IMR-90 (cell line): ENCODE measurements at regions not wholly inside any gene's neighbourhood (a gene's known extent, or its start where the extent isn't known, plus 50 kb on each side); places are given as distances from the start of the nearest gene placed in this dataset.

Experiments used
- ATAC-seq: fragments of 200-7000 bp; cut with Tn5 transposase; 2 replicates; pipeline ENCODE4 v1.9.1; 2020; ENCODE audit warnings: low read depth, mild to moderate bottlenecking, moderate library complexity
- BruUV-seq: library from RNA; stranded (reverse); fragments of 400-500 nt; replicated peaks from 2 replicates; lab custom pipeline; 2021; lab: Mats Ljungman, UMichigan
- CTCF ChIA-PET: fragments of 300-600 bp; formaldehyde crosslinking; extraction: SDS; loops from one replicate; lab custom pipeline; 2021; ENCODE audit warnings: antibody characterized with exemption; lab: Yijun Ruan, JAX
- POLR2A ChIA-PET: fragments of 300-600 bp; sonication (Branson Sonifier 250); formaldehyde crosslinking; loops from one replicate; lab custom pipeline; 2022; ENCODE audit warnings: antibody characterized with exemption; ENCODE audit not compliant: unreplicated experiment; lab: Charles Lee
- DNase-seq: peaks from one replicate; pipeline ENCODE4 v3.0.0; 2013
- H2AFZ ChIP-seq: replicated peaks from 2 replicates; pipeline ENCODE3; 2013; ENCODE audit warnings: low read length, mild to moderate bottlenecking; ENCODE audit not compliant: poor library complexity
- H2AK5ac ChIP-seq: 2 replicates; pipeline ENCODE4 v1.6.1; 2013; ENCODE audit warnings: low read depth, low read length, inconsistent platforms
- H2AK9ac ChIP-seq: replicated peaks from 2 replicates; pipeline ENCODE3; 2013; ENCODE audit warnings: mild to moderate bottlenecking, low read depth, low read length, moderate library complexity; ENCODE audit not compliant: poor library complexity
- H2BK120ac ChIP-seq: 2 replicates; pipeline ENCODE4 v1.6.1; 2013; ENCODE audit warnings: low read depth, low read length, inconsistent platforms
- H2BK15ac ChIP-seq: 3 replicates; pipeline ENCODE4 v1.6.1; 2013; ENCODE audit warnings: low read depth, low read length, inconsistent platforms
- H2BK20ac ChIP-seq: 2 replicates; pipeline ENCODE4 v1.6.1; 2013; ENCODE audit warnings: low read depth, mild to moderate bottlenecking, inconsistent platforms, low read length, moderate library complexity
- H2BK5ac ChIP-seq: 2 replicates; pipeline ENCODE4 v1.6.1; 2013; ENCODE audit warnings: mild to moderate bottlenecking, low read depth, low read length, inconsistent platforms; ENCODE audit not compliant: poor library complexity, severe bottlenecking
- H3K14ac ChIP-seq: replicated peaks from 2 replicates; pipeline ENCODE4 v1.6.1; 2013; ENCODE audit warnings: low read depth, low read length, inconsistent platforms
- H3K18ac ChIP-seq: 2 replicates; pipeline ENCODE4 v1.6.1; 2013; ENCODE audit warnings: low read depth, low read length, control low read depth
- H3K23ac ChIP-seq: 2 replicates; pipeline ENCODE4 v1.6.1; 2013; ENCODE audit warnings: low read depth, low read length, inconsistent platforms
- H3K27ac ChIP-seq: 2 replicates; pipeline ENCODE4 v1.5.1; 2013; ENCODE audit warnings: mild to moderate bottlenecking, control low read depth, low read length; ENCODE audit not compliant: insufficient read depth
- H3K27me3 ChIP-seq: 2 replicates; pipeline ENCODE4 v1.6.1; 2013; ENCODE audit warnings: low read length; ENCODE audit not compliant: control insufficient read depth, insufficient read depth
- H3K36me3 ChIP-seq: 2 replicates; pipeline ENCODE4 v1.6.1; 2013; ENCODE audit warnings: low read length, mixed read lengths; ENCODE audit not compliant: control insufficient read depth, insufficient read depth
- H3K4ac ChIP-seq: 2 replicates; pipeline ENCODE4 v1.6.1; 2013; ENCODE audit warnings: low read depth, low read length, inconsistent platforms
- H3K4me1 ChIP-seq: 2 replicates; pipeline ENCODE4 v1.6.1; 2013; ENCODE audit warnings: low read length, mixed read lengths; ENCODE audit not compliant: control insufficient read depth, insufficient read depth
- H3K4me2 ChIP-seq: 2 replicates; pipeline ENCODE4 v1.6.1; 2013; ENCODE audit warnings: low read depth, mild to moderate bottlenecking, control low read depth, low read length, moderate library complexity
- H3K4me3 ChIP-seq: 2 replicates; pipeline ENCODE4 v1.5.1; 2013; ENCODE audit warnings: low read depth, mild to moderate bottlenecking, control low read depth, low read length, moderate library complexity; ENCODE audit not compliant: insufficient read depth
- H3K56ac ChIP-seq: 2 replicates; pipeline ENCODE4 v1.6.1; 2013; ENCODE audit warnings: low read length, inconsistent platforms; ENCODE audit not compliant: insufficient read depth; ENCODE audit errors: extremely low read depth
- H3K79me1 ChIP-seq, 2 experiments: 2 replicates each; pipeline ENCODE4 v1.6.1; 2013; ENCODE audit warnings: low read length in 2 of 2, inconsistent platforms in 1 of 2, low read depth in 1 of 2
- H3K9ac ChIP-seq: 2 replicates; pipeline ENCODE4 v1.6.1; 2013; ENCODE audit warnings: low read depth, low read length, control low read depth
- H3K9me1 ChIP-seq: 2 replicates; pipeline ENCODE4 v1.6.1; 2013; ENCODE audit warnings: low read length, inconsistent platforms; ENCODE audit not compliant: insufficient read depth
- H3K9me3 ChIP-seq: 2 replicates; pipeline ENCODE4 v1.6.1; 2013; ENCODE audit warnings: low read length; ENCODE audit not compliant: control insufficient read depth, insufficient read depth
- H4K20me1 ChIP-seq: 2 replicates; pipeline ENCODE4 v1.6.1; 2013; ENCODE audit warnings: low read length, inconsistent platforms; ENCODE audit not compliant: insufficient read depth
- H4K5ac ChIP-seq: 2 replicates; pipeline ENCODE4 v1.6.1; 2013; ENCODE audit warnings: mild to moderate bottlenecking, low read depth, low read length, control low read depth
- H4K8ac ChIP-seq, 2 experiments: 2 replicates each; pipeline ENCODE4 v1.6.1; 2013; ENCODE audit warnings: low read depth in 2 of 2, low read length in 2 of 2, control low read depth in 1 of 2, inconsistent platforms in 1 of 2
- H4K91ac ChIP-seq: 2 replicates; pipeline ENCODE4 v1.6.1; 2013; ENCODE audit warnings: low read depth, low read length, inconsistent platforms; ENCODE audit not compliant: insufficient read depth
- BHLHE40 ChIP-seq: fragments of 150-350 bp; IDR thresholded peaks from 2 replicates; pipeline ENCODE4 v1.6.1; 2016; ENCODE audit warnings: mild to moderate bottlenecking, low read depth, low read length
- CEBPB ChIP-seq: IDR thresholded peaks from 2 replicates; pipeline ENCODE4 v1.6.1; 2012; ENCODE audit warnings: low read depth, low read length, improper control_type of control experiment
- CHD1 ChIP-seq: IDR thresholded peaks from 2 replicates; pipeline ENCODE4 v1.6.1; 2012; ENCODE audit warnings: low read depth, low read length, improper control_type of control experiment
- ELK1 ChIP-seq: fragments of 150-350 bp; IDR thresholded peaks from 2 replicates; pipeline ENCODE4 v1.6.1; 2016; ENCODE audit warnings: low read depth, mild to moderate bottlenecking, low read length, moderate library complexity, borderline replicate concordance
- MAFK ChIP-seq: IDR thresholded peaks from 2 replicates; pipeline ENCODE4 v1.6.1; 2012; ENCODE audit warnings: low read depth, low read length, improper control_type of control experiment
- MAZ ChIP-seq: IDR thresholded peaks from 2 replicates; pipeline ENCODE4 v1.6.1; 2012; ENCODE audit warnings: low read depth, mild to moderate bottlenecking, low read length, improper control_type of control experiment, moderate library complexity, borderline replicate concordance
- MXI1 ChIP-seq: IDR thresholded peaks from 2 replicates; pipeline ENCODE4 v1.6.1; 2012; ENCODE audit warnings: low read depth, mild to moderate bottlenecking, low read length, moderate library complexity, borderline replicate concordance
- NFE2L2 ChIP-seq: fragments of 150-350 bp; IDR thresholded peaks from 2 replicates; pipeline ENCODE4 v1.6.1; 2016; ENCODE audit warnings: low read depth, mild to moderate bottlenecking, low read length
- POLR2A ChIP-seq: IDR thresholded peaks from 2 replicates; pipeline ENCODE4 v1.6.1; 2012; ENCODE audit warnings: mild to moderate bottlenecking, low read depth, low read length
- RAD21 ChIP-seq: IDR thresholded peaks from 2 replicates; pipeline ENCODE4 v1.6.1; 2012; ENCODE audit warnings: low read length, improper control_type of control experiment
- RFX5 ChIP-seq: IDR thresholded peaks from 2 replicates; pipeline ENCODE4 v1.8.0; 2012; ENCODE audit warnings: low read depth, mild to moderate bottlenecking, low read length, moderate library complexity
- USF2 ChIP-seq: fragments of 150-350 bp; IDR thresholded peaks from 2 replicates; pipeline ENCODE4 v1.6.1; 2017; ENCODE audit warnings: mild to moderate bottlenecking, antibody characterized with exemption, low read length, low read depth
- WGBS, 2 experiments: methylation state at CpG; one replicate each; pipeline versions ENCODE4 v1.1.5 to v1.1.7; 2013; ENCODE audit warnings: missing lambda C conversion rate in 2 of 2; ENCODE audit not compliant: insufficient read length in 1 of 2; ENCODE audit errors: extremely low coverage in 2 of 2; 5-methylcytosine and 5-hydroxymethylcytosine counted together
- dilution Hi-C: fragments of 300-500 bp; cut with HindIII; formaldehyde crosslinking; loops from one replicate; pipeline ENCODE4 v1.14.3; 2018; ENCODE audit warnings: low sequenced_read_pairs; ENCODE audit not compliant: unreplicated experiment
- in situ Hi-C: fragments of 300-500 bp; cut with MboI; formaldehyde crosslinking; loops from 3 replicates; pipeline ENCODE4 v1.14.3; 2019; ENCODE audit warnings: low sequenced_read_pairs, inconsistent platforms, mixed read lengths
- intact Hi-C: fragments of 100-400 bp; cut with micrococcal nuclease; formaldehyde crosslinking; loops from 2 replicates; pipeline ENCODE4 v1.10.0; 2022
- TF ChIP-seq, protein P1 (sequence below): conservative IDR thresholded peaks from 2 replicates; pipeline ENCODE4 v1.5.1; 2012; ENCODE audit warnings: mild to moderate bottlenecking, low read depth, low read length, improper control_type of control experiment

DNA sequence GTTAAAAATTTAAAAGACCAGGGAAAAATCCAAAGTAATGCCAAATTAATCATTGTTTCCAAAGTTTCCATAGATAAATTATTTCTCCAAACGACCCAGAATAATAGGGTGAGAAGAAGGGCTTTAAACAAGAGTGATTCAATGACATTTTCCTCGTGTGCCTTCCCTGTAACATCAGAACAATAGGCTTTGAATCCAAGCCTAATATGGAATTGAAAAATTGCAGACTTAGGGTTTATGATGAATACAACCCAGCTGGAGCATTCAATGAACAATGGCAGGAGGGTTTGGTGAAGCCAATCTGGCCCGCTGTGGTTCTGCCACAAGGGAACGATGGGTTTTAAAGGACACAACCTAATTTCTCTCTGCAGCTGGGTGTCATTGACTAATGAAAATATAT is 94.2 kb downstream of the CBLL2 start:
- no peaks in the 10 kb centered on the region for H3K79me1 ChIP-seq
- no peak overlapping the region for H2BK120ac ChIP-seq
- no peak overlapping the region for H2BK5ac ChIP-seq
- no peaks in the 10 kb centered on the region for H3K9me3 ChIP-seq
- in situ Hi-C loops: no loop called here
- ChIA-PET POLR2A (no interaction called here), CTCF (no interaction called here)
- no peak overlapping the region for H3K18ac ChIP-seq
- no peaks in the 10 kb centered on the region for H3K27me3 ChIP-seq
- no peak overlapping the region for H4K91ac ChIP-seq
- no peaks in the 10 kb centered on the region for H3K9me1 ChIP-seq
- H2BK20ac ChIP-seq: 0 out of 2 replicates have a peak overlapping the region, but pooled peaks have one; percentile 16
- WGBS, 2 experiments: no CpG with 5 or more reads among the region's 4 CpGs
- no peak overlapping the region for H2BK15ac ChIP-seq
- DNase-seq (no peak), ATAC-seq (no peak)
- no peak overlapping the region for H3K4ac ChIP-seq
- H2AFZ ChIP-seq: no peak overlapping the region
- H3K23ac ChIP-seq: no peak overlapping the region
- H2AK5ac ChIP-seq: no peak overlapping the region
- peaks cover 2% of the 10 kb centered on the region; the same call in 1 of the 2 replicates for H3K4me1 ChIP-seq
- H3K4me2 ChIP-seq: no peak overlapping the region
- H3K4me3 ChIP-seq: no peak overlapping the region
- dilution Hi-C loops: no loop called here
- no peak for TF ChIP-seq MAFK
- TF ChIP-seq RFX5: no peak
- no peak for TF ChIP-seq POLR2A
- no peak for TF ChIP-seq NFE2L2
- TF ChIP-seq CEBPB: no peak
- TF ChIP-seq, protein P1, sequence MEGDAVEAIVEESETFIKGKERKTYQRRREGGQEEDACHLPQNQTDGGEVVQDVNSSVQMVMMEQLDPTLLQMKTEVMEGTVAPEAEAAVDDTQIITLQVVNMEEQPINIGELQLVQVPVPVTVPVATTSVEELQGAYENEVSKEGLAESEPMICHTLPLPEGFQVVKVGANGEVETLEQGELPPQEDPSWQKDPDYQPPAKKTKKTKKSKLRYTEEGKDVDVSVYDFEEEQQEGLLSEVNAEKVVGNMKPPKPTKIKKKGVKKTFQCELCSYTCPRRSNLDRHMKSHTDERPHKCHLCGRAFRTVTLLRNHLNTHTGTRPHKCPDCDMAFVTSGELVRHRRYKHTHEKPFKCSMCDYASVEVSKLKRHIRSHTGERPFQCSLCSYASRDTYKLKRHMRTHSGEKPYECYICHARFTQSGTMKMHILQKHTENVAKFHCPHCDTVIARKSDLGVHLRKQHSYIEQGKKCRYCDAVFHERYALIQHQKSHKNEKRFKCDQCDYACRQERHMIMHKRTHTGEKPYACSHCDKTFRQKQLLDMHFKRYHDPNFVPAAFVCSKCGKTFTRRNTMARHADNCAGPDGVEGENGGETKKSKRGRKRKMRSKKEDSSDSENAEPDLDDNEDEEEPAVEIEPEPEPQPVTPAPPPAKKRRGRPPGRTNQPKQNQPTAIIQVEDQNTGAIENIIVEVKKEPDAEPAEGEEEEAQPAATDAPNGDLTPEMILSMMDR: no peak
- TF ChIP-seq MXI1: no peak
- TF ChIP-seq MAZ: no peak
- no peak for TF ChIP-seq CHD1
- no peak for TF ChIP-seq RAD21
- TF ChIP-seq ELK1: no peak
- no peak for TF ChIP-seq USF2
- TF ChIP-seq BHLHE40: no peak
- no peaks in the 10 kb centered on the region for H4K20me1 ChIP-seq
- H3K9ac ChIP-seq: no peak overlapping the region
- no peaks in the 10 kb centered on the region for H3K36me3 ChIP-seq
- intact Hi-C loops: no loop called here
- no peak overlapping the region for H2AK9ac ChIP-seq
- BruUV-seq: no TSS peak
- no peak overlapping the region for H4K5ac ChIP-seq
- H3K14ac ChIP-seq: no peak overlapping the region
- no peak overlapping the region for H3K56ac ChIP-seq
- H3K27ac ChIP-seq: no peak overlapping the region
- H4K8ac ChIP-seq: no peak overlapping the region
